HG03439 (cell line): ENCODE measurements at regions not wholly inside any gene's neighbourhood (a gene's known extent, or its start where the extent isn't known, plus 50 kb on each side); places are given as distances from the start of the nearest gene placed in this dataset.
"Not testable (repeated sequence)": the region's sequence is repeated elsewhere in the genome, so short reads cannot be mapped to it uniquely, and the experiment has no call there.

Experiments
- ATAC-seq: cut with Tn5 transposase; IDR thresholded peaks from one replicate; pipeline ENCODE4 v1.9.1; 2021; ENCODE audit warnings: mild to moderate bottlenecking, moderate library complexity; ENCODE audit not compliant: unreplicated experiment

GRCh38 chr18:55908901-55909366 is 320.9 kb upstream of the TCF4 start:
- no peak for ATAC-seq

- no peak for ATAC-seq
Measured at GRCh38 chr18:55907453-55908175, 319.6 kb upstream of the TCF4 start.

GRCh38 chr18:55906536-55906935 is 318.5 kb upstream of the TCF4 start:
- ATAC-seq, result no peak

- no peak for ATAC-seq
Measured at GRCh38 chr18:55903911-55904310, 315.9 kb upstream of the TCF4 start.

DNA sequence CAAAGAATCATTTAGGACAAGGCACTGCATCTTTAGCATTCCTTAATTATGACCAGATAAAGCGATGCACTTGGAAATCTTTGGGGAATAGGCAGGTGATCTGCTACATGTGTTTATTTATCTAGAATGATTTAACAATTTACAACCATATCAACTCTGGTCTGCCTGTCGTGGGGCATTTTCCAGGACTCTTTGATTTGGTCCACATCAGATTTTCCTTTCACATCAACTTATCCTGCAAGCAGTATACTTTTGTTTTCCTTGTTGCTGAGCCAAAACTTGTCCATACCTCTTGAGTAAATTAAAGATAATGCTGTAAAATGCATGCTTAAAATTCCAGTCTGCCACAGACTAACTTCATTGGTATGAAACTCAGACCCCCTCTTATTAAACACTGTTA is 312.4 kb upstream of the TCF4 start:
- ATAC-seq, result no peak

DNA sequence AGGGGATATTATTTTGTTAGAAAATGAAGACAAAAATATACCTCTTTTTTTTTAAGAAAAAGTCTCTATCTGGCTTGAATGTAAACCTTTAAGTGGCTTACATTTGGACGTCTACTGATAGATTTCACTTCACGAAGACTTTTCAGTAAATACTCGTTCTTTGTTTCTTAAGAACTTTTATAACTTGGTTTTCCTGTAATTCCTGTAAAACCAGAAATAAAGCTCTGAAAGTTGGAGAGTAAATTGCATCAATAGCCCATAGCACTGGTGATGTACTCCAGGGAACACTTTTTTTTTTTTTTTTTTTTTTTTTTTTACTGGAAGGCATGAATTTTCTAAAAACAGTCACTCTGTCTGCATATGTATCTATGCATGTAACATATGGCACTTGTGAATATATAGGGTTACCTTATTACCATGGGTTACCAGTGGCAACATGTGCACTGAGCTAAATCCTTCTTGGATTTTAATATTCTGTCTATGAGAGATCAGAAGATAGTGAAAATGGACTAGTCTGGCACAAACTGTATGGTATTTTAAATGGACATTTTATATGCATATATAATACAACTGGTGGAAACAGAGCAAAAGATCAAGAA is 309.2 kb upstream of the TCF4 start:
- no peak for ATAC-seq

GRCh38 chr18:55893948-55894347 is 306.0 kb upstream of the TCF4 start:
- no peak for ATAC-seq

- not testable (repeated sequence) for ATAC-seq
Measured at GRCh38 chr18:55892862-55893813, 305.1 kb upstream of the TCF4 start.

GRCh38 chr18:55886886-55887285 is 298.9 kb upstream of the TCF4 start:
- no peak for ATAC-seq

DNA sequence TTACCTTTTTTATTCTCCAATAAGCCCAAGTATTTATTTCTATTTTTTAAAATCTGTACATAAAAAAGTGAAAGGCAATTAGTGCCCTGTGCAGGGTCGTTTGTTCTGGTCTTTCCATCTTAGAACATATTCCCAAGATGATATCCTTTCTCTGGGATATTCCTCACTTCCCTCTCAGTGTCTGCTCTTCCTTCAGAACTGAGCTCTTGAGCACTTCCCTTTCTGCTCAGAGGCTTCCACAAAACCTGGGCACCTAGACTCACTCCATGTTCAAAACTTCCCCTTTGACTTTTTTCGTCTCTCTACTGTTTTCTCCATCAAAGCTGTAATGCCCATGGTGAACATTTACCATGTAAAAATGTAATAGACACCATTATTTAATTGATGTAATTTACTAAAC is 296.5 kb upstream of the TCF4 start:
- no peak for ATAC-seq

DNA sequence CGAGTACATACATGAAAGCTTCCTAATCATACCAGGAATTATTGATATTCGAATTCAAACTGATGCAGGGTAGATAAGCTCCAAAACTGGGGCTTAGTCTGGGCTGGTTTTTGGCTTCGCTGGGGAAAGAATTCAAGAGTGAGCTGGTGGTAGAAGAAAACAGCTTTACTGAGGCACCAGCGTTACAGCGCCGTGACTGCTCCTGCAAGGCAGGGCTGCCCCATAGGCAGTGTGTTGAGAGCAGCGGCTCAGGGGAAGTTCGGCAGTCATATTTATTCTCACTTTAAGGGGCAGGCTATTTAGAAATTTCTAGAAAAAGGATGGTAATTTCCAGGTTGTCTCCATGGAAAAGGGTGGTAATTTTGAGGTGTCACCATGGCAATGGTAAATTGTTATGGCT is 292.6 kb upstream of the TCF4 start:
- no peak for ATAC-seq

- ATAC-seq, result no peak
Measured at GRCh38 chr18:55879331-55879730, 291.3 kb upstream of the TCF4 start.

DNA sequence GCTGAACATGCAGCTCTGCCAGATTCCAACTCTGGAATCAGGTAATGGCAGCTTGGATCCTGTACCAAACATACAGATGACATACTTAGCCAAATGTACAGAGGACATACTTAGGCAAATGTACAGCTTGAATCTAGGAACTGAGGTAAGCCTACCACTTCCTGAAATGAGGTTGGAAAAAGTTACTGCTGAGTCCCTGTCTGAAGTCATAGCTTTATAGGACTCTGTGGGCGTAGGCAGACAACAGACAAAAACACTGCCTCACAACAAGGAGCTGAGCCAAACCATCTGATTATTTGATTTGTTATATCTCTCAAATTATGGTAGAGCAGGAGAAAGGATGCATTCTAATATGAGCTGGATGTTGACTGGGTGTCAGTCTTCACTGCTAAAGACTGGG is 290.2 kb upstream of the TCF4 start:
- no peak for ATAC-seq

DNA sequence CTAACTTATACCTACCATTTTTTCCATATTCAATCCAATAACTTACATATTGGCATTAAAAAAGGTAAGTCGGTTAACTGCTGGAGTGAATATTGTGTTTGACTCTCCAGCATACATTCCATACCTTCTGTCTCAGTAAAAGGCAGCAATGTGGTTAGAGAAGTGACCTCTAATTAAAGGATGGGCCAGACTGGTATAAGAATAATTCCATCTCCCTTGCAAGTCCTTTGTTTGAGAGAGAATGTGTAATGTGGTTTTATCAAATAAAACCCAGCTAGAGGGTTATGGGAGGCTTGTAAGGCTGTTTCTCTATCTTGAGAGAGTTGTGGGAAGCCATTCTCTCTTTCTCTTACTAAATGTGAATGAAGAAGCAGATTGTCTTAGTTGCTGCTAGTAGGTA is 289.3 kb upstream of the TCF4 start:
- no peak for ATAC-seq

- ATAC-seq, result no peak
Measured at GRCh38 chr18:55876254-55876653, 288.3 kb upstream of the TCF4 start.

DNA sequence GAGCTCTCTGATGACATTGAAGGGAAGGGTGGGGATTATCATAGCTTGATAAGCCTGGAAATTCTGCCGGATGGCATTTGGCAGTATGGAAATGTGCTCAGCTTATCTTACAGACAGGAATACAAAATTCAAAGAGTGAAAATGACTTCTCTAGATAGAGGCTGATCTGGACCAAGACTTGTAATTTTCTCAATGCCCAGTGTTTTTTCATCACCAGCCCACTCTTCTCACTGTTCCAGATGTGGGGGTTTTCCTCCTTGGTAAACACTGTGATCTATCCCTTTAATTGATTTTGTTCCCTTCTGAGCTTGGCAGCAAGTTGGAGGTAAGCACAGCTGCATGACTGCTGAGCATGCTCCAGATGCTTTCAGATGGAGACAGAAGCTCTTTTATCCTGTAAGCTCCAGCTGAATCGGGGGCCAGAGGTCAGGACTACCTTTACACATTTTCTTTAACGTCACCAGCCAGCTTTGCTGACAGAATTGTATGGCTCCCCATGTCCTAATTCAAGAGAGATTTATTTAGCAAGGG is 287.4 kb upstream of the TCF4 start:
- no peak for ATAC-seq

DNA sequence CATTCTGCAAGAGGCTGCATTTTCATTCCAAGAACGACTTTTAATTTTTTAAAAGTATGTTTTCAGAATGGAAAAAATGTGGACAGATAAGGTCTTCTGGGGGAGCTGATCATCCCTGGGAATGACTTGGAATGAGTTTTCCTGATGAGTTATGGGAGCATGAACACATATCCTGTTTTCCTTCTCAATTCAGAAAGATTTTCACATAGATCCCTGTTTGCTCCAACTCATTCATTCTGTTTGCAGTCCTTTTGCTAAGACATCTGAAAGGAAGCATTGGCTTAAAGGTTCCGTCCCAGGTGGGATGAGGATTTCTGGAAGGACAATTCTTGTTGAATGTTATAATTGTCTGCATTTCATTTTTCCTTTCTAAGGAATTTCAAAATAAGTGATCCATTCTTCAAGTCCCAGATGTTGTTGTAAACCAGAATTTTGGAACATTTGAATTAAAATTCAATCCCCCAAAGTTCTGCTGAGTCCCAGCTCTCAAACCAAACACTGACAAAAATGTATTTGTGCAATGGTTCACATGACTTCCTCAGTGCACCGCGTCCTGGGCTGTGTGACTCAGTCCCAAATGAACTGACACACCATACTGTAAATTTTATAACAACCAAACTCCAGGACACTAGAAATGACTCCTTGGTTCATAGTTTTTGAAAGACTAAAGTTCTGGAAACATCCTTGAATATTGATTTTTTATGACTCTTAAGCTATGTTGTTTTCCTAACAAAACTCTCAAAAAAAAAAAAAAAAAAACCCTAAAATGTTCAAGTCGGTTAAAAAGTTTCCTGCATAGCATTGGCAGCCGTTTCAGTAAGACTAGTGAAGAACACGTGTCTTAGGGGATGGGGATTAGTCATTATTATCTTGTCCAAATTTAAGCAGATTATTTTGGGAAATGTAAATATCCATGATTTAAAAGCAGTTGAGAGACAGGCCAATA is 281.8 kb upstream of the TCF4 start:
- no peak for ATAC-seq

- ATAC-seq, result no peak
Measured at GRCh38 chr18:55868909-55869308, 280.9 kb upstream of the TCF4 start.

- ATAC-seq, result no peak
Measured at GRCh38 chr18:55866886-55867285, 278.9 kb upstream of the TCF4 start.

DNA sequence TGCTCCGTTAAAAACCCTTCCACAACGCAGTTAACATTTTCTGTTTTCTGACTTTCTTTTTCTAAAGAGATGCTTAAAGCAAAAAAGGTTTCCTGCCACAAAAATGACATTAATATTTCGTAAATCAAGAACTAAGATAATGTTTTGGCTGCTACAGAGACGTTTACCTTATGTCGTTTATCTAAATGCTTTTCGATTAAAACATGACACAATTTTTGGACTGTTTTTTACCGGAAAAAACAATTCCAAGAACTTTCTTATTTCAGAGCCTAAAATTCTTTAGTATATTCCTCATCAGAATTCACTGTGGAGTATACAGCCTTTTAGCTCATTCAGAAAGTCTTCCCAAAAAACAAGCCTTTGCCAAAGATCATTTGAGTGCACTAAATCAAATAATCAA is 278.0 kb upstream of the TCF4 start:
- no peak for ATAC-seq
